ENCODE measurements at regions not wholly inside any gene's neighbourhood (a gene's known extent, or its start where the extent isn't known, plus 50 kb on each side); places are given as distances from the start of the nearest gene placed in this dataset.

GRCh38 chr11:115652094-115652493, 147.9 kb upstream of the CADM1 start:
- no peak overlapping the region for H3K27ac ChIP-seq (replicated peaks; ENCODE audit: low read length)
- no peaks in the 10 kb centered on the region for H3K79me1 ChIP-seq (ENCODE audit: low read depth, low read length)
- no peak overlapping the region for H3K9ac ChIP-seq (ENCODE audit: low read depth, low read length, poor library complexity)
- no peaks in the 10 kb centered on the region for H3K9me3 ChIP-seq (replicated peaks in 1 of 2; ENCODE audit: control insufficient read depth in 2 of 2, insufficient read depth in 1 of 2, low read depth in 1 of 2, low read length in 2 of 2)
- H2AFZ ChIP-seq (ENCODE audit: low read length), result no peak overlapping the region
- peak overlapping the region; percentile 44 for H2BK12ac ChIP-seq (ENCODE audit: low read length)
- H3K23ac ChIP-seq (ENCODE audit: low read depth, low read length, poor library complexity), result no peak overlapping the region
- H3K4ac ChIP-seq (ENCODE audit: low read length), result no peak overlapping the region
- no peak overlapping the region for H4K91ac ChIP-seq (ENCODE audit: low read depth, low read length, poor library complexity)
- H2BK120ac ChIP-seq (ENCODE audit: low read depth, low read length), result no peak overlapping the region
- no peak overlapping the region for H3K4me3 ChIP-seq (ENCODE audit: low read length in 2 of 2)
- peak overlapping the region; percentile 81 for H3K18ac ChIP-seq (ENCODE audit: low read length)
- no peak overlapping the region for H4K8ac ChIP-seq (ENCODE audit: low read depth, low read length)
- no peak overlapping the region for H3K14ac ChIP-seq (ENCODE audit: low read length)
- H3K4me2 ChIP-seq (ENCODE audit: insufficient read depth, low read length, poor library complexity, severe bottlenecking), result no peak overlapping the region
- H2AK5ac ChIP-seq (ENCODE audit: low read depth, low read length), result no peak overlapping the region
- H3K4me1 ChIP-seq (ENCODE audit: control insufficient read depth in 2 of 2, insufficient read depth in 1 of 2, low read depth in 1 of 2, low read length in 2 of 2), result peaks cover 0 to 10% of the 10 kb centered on the region in 2 donors
- H3K36me3 ChIP-seq (replicated peaks in 1 of 2; ENCODE audit: control insufficient read depth in 2 of 2, insufficient read depth in 2 of 2, low read length in 2 of 2), result no peaks in the 10 kb centered on the region
- peaks cover 0 to 25% (median 0%) of the 10 kb centered on the region in 3 experiments for H3K27me3 ChIP-seq (ENCODE audit: control insufficient read depth in 3 of 3, insufficient read depth in 3 of 3, low read depth in 1 of 3, low read length in 3 of 3)
- H2BK5ac ChIP-seq (ENCODE audit: low read length), result no peak overlapping the region
- WGBS, 2 donors (ENCODE audit: extremely low coverage in 2 of 2, insufficient read length in 2 of 2, insufficient replicate concordance in 1 of 2), result no CpG with 5 or more reads among the region's 1 CpG
- no peak overlapping the region for H2BK15ac ChIP-seq (ENCODE audit: low read length)
- DNase-seq (ENCODE audit: low spot score), result no peak

DNA sequence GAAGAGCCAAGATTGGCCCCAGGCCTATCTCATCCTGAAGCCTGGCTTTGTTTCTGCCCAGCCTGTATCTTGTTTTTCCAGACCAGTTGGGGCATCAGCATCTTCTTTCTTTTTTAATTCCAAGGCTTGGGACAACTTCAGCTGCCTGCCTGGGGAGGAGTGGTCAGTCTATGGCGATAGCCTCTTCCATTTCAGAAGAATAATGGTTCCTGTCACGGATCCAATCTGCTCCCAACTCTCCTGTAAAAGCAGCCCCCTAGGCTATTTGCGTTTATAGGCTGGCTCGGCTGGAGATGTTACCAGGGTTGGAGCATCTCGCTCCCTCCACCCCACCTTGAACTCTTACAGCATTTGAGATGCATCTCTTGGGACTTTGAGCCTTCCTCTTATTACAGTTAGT, 145.2 kb upstream of the CADM1 start:
- H3K4me2 ChIP-seq (ENCODE audit: insufficient read depth, low read length, poor library complexity, severe bottlenecking), result no peak overlapping the region
- no peak overlapping the region for H3K14ac ChIP-seq (ENCODE audit: low read length)
- no peak overlapping the region for H3K4me3 ChIP-seq (ENCODE audit: low read length in 2 of 2)
- no peak overlapping the region for H2AK5ac ChIP-seq (ENCODE audit: low read depth, low read length)
- H2AFZ ChIP-seq (ENCODE audit: low read length), result no peak overlapping the region
- H4K8ac ChIP-seq (ENCODE audit: low read depth, low read length), result no peak overlapping the region
- no peak overlapping the region for H3K4ac ChIP-seq (ENCODE audit: low read length)
- H2BK5ac ChIP-seq (ENCODE audit: low read length), result no peak overlapping the region
- H3K79me1 ChIP-seq (ENCODE audit: low read depth, low read length), result no peaks in the 10 kb centered on the region
- no peak overlapping the region for H2BK12ac ChIP-seq (ENCODE audit: low read length)
- H3K9ac ChIP-seq (ENCODE audit: low read depth, low read length, poor library complexity), result no peak overlapping the region
- H2BK120ac ChIP-seq (ENCODE audit: low read depth, low read length), result no peak overlapping the region
- no peak overlapping the region for H3K18ac ChIP-seq (ENCODE audit: low read length)
- H4K91ac ChIP-seq (ENCODE audit: low read depth, low read length, poor library complexity), result no peak overlapping the region
- H3K27ac ChIP-seq (replicated peaks; ENCODE audit: low read length), result no peak overlapping the region
- no peak overlapping the region for H2BK15ac ChIP-seq (ENCODE audit: low read length)
- peaks cover 0 to 16% (median 0%) of the 10 kb centered on the region in 3 experiments for H3K27me3 ChIP-seq (ENCODE audit: control insufficient read depth in 3 of 3, insufficient read depth in 3 of 3, low read depth in 1 of 3, low read length in 3 of 3)
- DNase-seq (ENCODE audit: low spot score), result no peak
- WGBS, 2 donors (ENCODE audit: extremely low coverage in 2 of 2, insufficient read length in 2 of 2, insufficient replicate concordance in 1 of 2), result no CpG with 5 or more reads among the region's 5 CpGs
- no peaks in the 10 kb centered on the region for H3K36me3 ChIP-seq (replicated peaks in 1 of 2; ENCODE audit: control insufficient read depth in 2 of 2, insufficient read depth in 2 of 2, low read length in 2 of 2)
- peaks cover 0 to 19% of the 10 kb centered on the region in 2 donors for H3K4me1 ChIP-seq (ENCODE audit: control insufficient read depth in 2 of 2, insufficient read depth in 1 of 2, low read depth in 1 of 2, low read length in 2 of 2)
- H3K23ac ChIP-seq (ENCODE audit: low read depth, low read length, poor library complexity), result no peak overlapping the region
- H3K9me3 ChIP-seq (replicated peaks in 1 of 2; ENCODE audit: control insufficient read depth in 2 of 2, insufficient read depth in 1 of 2, low read depth in 1 of 2, low read length in 2 of 2), result no peaks in the 10 kb centered on the region

DNA sequence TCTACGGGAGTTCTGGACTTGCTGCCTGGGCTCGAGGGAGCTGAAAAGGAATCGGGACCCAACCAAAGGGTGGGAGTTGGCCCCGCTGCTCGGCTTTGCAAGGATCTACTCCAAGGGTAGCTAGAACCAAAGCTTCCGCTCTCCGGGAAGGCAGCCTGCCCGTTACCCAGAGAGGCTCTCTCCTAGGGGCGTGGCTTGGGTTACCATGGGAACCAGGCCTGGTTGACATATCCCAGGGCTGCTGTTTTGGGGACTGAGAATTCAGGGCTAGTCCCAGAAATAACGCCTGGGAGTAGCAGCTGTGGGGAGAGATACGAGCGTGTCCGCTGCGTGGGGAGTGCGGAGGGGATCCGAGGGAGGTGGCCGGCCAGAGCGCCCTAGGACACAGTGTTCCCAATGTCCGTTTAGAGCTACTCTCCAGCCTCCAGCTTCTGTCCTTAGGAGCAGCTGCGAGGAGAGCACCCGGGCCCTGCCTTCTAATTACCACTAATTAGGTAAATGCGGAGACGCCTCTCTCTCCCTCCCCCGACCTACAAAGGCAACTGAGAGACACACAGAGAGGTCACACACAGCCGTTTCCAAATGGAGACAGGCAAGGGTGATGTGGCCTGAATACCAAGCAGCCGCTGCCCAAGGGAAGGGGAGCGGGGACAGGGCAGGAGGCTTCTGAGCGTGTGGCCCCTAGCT, 141.6 kb upstream of the CADM1 start:
- Histone ChIP-seq H2AFZ (ENCODE audit: low read length) (peak overlapping the region; percentile 57), H3K23ac (ENCODE audit: low read depth, low read length, poor library complexity) (no peak overlapping the region), H3K4me1 (ENCODE audit: control insufficient read depth in 2 of 2, insufficient read depth in 1 of 2, low read depth in 1 of 2, low read length in 2 of 2) (peaks cover 0 to 19% of the 10 kb centered on the region in 2 donors), H4K8ac (ENCODE audit: low read depth, low read length) (no peak overlapping the region), H2BK5ac (ENCODE audit: low read length) (no peak overlapping the region), H3K4ac (ENCODE audit: low read length) (no peak overlapping the region), H3K14ac (ENCODE audit: low read length) (peak overlapping the region; percentile 33), H3K9ac (ENCODE audit: low read depth, low read length, poor library complexity) (peak overlapping the region; percentile 18), H3K18ac (ENCODE audit: low read length) (peak overlapping the region; percentile 94), H4K91ac (ENCODE audit: low read depth, low read length, poor library complexity) (peak overlapping the region; percentile 86), H3K27ac (replicated peaks; ENCODE audit: low read length) (peak overlapping the region; percentile 61), H3K4me3 (ENCODE audit: low read length in 2 of 2) (peak overlapping the region in 1 of 2 donors; percentile 38), H3K36me3 (replicated peaks in 1 of 2; ENCODE audit: control insufficient read depth in 2 of 2, insufficient read depth in 2 of 2, low read length in 2 of 2) (no peaks in the 10 kb centered on the region), H3K4me2 (ENCODE audit: insufficient read depth, low read length, poor library complexity, severe bottlenecking) (peak overlapping the region; percentile 43), H2BK12ac (ENCODE audit: low read length) (peak overlapping the region; percentile 85), H2BK15ac (ENCODE audit: low read length) (peak overlapping the region; percentile 55), H2AK5ac (ENCODE audit: low read depth, low read length) (peak overlapping the region; percentile 46), H3K9me3 (replicated peaks in 1 of 2; ENCODE audit: control insufficient read depth in 2 of 2, insufficient read depth in 1 of 2, low read depth in 1 of 2, low read length in 2 of 2) (no peaks in the 10 kb centered on the region), H2BK120ac (ENCODE audit: low read depth, low read length) (peak overlapping the region; percentile 72), H3K27me3 (ENCODE audit: control insufficient read depth in 3 of 3, insufficient read depth in 3 of 3, low read depth in 1 of 3, low read length in 3 of 3) (peaks cover 0 to 21% (median 0%) of the 10 kb centered on the region in 3 experiments), H3K79me1 (ENCODE audit: low read depth, low read length) (no peaks in the 10 kb centered on the region)
- peak; percentile 76 for DNase-seq (ENCODE audit: low spot score)
- WGBS, 2 donors (ENCODE audit: extremely low coverage in 2 of 2, insufficient read length in 2 of 2, insufficient replicate concordance in 1 of 2), result no CpG with 5 or more reads among the region's 28 CpGs

DNA sequence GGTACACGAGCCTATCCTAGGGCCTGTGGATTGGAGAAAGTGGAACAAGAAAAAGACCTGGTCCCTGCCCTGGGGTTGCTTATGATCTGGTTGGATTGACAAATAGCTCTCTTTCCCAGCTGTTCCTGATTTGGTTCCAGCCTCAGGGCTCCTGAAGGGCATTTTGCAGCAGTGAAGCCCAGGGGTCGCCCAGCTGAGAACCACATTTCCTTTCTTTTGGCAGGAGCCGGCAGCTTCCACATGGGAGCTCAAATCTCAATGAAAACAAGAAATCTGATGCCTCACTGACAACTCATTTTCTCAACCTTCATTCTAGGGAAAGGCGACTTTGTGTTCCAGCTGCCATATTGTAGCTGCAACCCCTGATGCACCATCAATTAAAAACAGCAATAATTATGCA, 140.6 kb upstream of the CADM1 start:
- H3K27ac ChIP-seq (replicated peaks; ENCODE audit: low read length), result no peak overlapping the region
- H3K4me1 ChIP-seq (ENCODE audit: control insufficient read depth in 2 of 2, insufficient read depth in 1 of 2, low read depth in 1 of 2, low read length in 2 of 2), result peaks cover 0 to 15% of the 10 kb centered on the region in 2 donors
- no peak overlapping the region for H4K91ac ChIP-seq (ENCODE audit: low read depth, low read length, poor library complexity)
- H3K4me3 ChIP-seq (ENCODE audit: low read length in 2 of 2), result no peak overlapping the region
- no peak overlapping the region for H2AFZ ChIP-seq (ENCODE audit: low read length)
- no peaks in the 10 kb centered on the region for H3K9me3 ChIP-seq (replicated peaks in 1 of 2; ENCODE audit: control insufficient read depth in 2 of 2, insufficient read depth in 1 of 2, low read depth in 1 of 2, low read length in 2 of 2)
- DNase-seq (ENCODE audit: low spot score), result no peak
- no peak overlapping the region for H3K4ac ChIP-seq (ENCODE audit: low read length)
- no peak overlapping the region for H3K23ac ChIP-seq (ENCODE audit: low read depth, low read length, poor library complexity)
- no peak overlapping the region for H4K8ac ChIP-seq (ENCODE audit: low read depth, low read length)
- H3K79me1 ChIP-seq (ENCODE audit: low read depth, low read length), result no peaks in the 10 kb centered on the region
- H2BK5ac ChIP-seq (ENCODE audit: low read length), result no peak overlapping the region
- no peak overlapping the region for H3K14ac ChIP-seq (ENCODE audit: low read length)
- H3K27me3 ChIP-seq (ENCODE audit: control insufficient read depth in 3 of 3, insufficient read depth in 3 of 3, low read depth in 1 of 3, low read length in 3 of 3), result peaks cover 0 to 21% (median 0%) of the 10 kb centered on the region in 3 experiments
- H2BK15ac ChIP-seq (ENCODE audit: low read length), result no peak overlapping the region
- no peak overlapping the region for H2AK5ac ChIP-seq (ENCODE audit: low read depth, low read length)
- WGBS, 2 donors (ENCODE audit: extremely low coverage in 2 of 2, insufficient read length in 2 of 2, insufficient replicate concordance in 1 of 2), result no CpG with 5 or more reads among the region's 4 CpGs
- H3K36me3 ChIP-seq (replicated peaks in 1 of 2; ENCODE audit: control insufficient read depth in 2 of 2, insufficient read depth in 2 of 2, low read length in 2 of 2), result no peaks in the 10 kb centered on the region
- H3K9ac ChIP-seq (ENCODE audit: low read depth, low read length, poor library complexity), result no peak overlapping the region
- H2BK12ac ChIP-seq (ENCODE audit: low read length), result no peak overlapping the region
- H2BK120ac ChIP-seq (ENCODE audit: low read depth, low read length), result peak overlapping the region; percentile 21
- H3K4me2 ChIP-seq (ENCODE audit: insufficient read depth, low read length, poor library complexity, severe bottlenecking), result no peak overlapping the region
- H3K18ac ChIP-seq (ENCODE audit: low read length), result peak overlapping the region; percentile 2

All from neuronal stem cell (in vitro differentiated cells).